Central memory CD8-positive, alpha-beta T cell (primary cell): ENCODE measurements at regions not wholly inside any gene's neighbourhood (a gene's known extent, or its start where the extent isn't known, plus 50 kb on each side); places are given as distances from the start of the nearest gene placed in this dataset.
"Not testable (repeated sequence)": the region's sequence is repeated elsewhere in the genome, so short reads cannot be mapped to it uniquely, and the experiment has no call there.

ENCODE experiments used
- ATAC-seq: fragments of 150-1000 bp; cut with Tn5 transposase; replicated peaks from 2 replicates; pipeline ENCODE4 v1.10.0; 2022; ENCODE audit warnings: mild to moderate bottlenecking, moderate FRiP score, moderate number of reproducible peaks; ENCODE audit not compliant: poor library complexity, severe bottlenecking; ENCODE audit errors: extremely low read depth
- DNase-seq, 2 donors: peaks; one replicate each; pipeline ENCODE4 v3.0.0; 2021; ENCODE audit warnings: low spot score in 2 of 2
- H3K27ac Mint-ChIP-seq: one replicate; pipeline ENCODE4 v1.8.0; 2022; ENCODE audit warnings: low read depth, mild to moderate bottlenecking, moderate library complexity, mixed read lengths
- H3K27me3 Mint-ChIP-seq: one replicate; pipeline ENCODE4 v1.8.0; 2022; ENCODE audit warnings: mixed read lengths
- H3K36me3 Mint-ChIP-seq: one replicate; pipeline ENCODE4 v1.8.0; 2022; ENCODE audit warnings: mild to moderate bottlenecking, moderate library complexity, mixed read lengths; ENCODE audit not compliant: insufficient read depth
- H3K4me1 Mint-ChIP-seq: one replicate; pipeline ENCODE4 v1.8.0; 2022; ENCODE audit warnings: mixed read lengths
- H3K4me3 Mint-ChIP-seq: one replicate; pipeline ENCODE4 v1.8.0; 2022; ENCODE audit warnings: mild to moderate bottlenecking, moderate library complexity, mixed read lengths
- H3K9me3 Mint-ChIP-seq: one replicate; pipeline ENCODE4 v1.8.0; 2022; ENCODE audit warnings: mixed read lengths

DNA sequence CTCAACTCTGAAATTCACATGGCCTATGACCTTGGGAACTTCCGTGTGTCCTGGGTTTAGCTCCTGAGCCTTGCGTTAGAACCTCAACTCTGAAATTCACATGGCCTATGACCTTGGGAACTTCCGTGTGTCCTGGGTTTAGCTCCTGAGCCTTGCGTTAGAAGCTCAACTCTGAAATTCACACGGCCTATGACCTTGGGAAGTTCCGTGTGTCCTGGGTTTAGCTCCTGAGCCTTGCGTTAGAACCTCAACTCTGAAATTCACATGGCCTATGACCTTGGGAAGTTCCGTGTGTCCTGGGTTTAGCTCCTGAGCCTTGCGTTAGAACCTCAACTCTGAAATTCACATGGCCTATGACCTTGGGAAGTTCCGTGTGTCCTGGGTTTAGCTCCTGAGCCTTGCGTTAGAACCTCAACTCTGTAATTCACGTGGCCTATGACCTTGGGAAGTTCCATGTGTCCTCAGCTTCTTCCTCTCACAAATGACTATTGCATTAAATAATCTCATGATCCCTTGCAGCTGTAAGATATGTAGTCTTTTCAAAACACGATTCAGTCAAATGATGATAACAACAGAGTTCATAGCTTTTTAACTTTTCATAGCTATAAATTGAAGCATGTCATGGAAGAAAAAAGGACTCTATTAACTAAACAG, 200.9 kb upstream of the PITRM1 start:
- not testable (repeated sequence) for H3K4me3 Mint-ChIP-seq, H3K36me3 Mint-ChIP-seq, H3K4me1 Mint-ChIP-seq, H3K9me3 Mint-ChIP-seq, ATAC-seq, DNase-seq, H3K27ac Mint-ChIP-seq
- H3K27me3 Mint-ChIP-seq = peaks cover 34% of the 10 kb centered on the region

DNA sequence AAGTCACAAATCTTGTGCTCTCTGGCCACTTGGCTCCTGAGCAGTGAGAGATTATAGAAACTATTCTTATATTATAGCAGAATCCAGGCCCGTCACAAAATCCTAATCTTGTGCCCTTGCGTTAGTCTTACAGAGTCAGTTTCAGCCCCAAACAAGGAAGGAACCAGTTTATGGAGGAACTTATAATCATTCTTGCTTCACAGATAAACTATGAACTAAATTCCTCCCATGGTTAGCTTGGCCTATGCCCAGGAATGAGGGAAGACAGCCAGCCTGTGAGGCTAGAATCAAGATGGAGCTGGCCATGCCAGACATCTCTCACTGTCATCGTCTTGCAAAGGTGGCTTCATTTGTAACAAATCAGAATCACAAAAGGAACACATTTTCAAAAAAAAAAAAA, 199.7 kb upstream of the PITRM1 start:
- peaks cover 37% of the 10 kb centered on the region for H3K27me3 Mint-ChIP-seq
- no peaks in the 10 kb centered on the region for H3K9me3 Mint-ChIP-seq

DNA sequence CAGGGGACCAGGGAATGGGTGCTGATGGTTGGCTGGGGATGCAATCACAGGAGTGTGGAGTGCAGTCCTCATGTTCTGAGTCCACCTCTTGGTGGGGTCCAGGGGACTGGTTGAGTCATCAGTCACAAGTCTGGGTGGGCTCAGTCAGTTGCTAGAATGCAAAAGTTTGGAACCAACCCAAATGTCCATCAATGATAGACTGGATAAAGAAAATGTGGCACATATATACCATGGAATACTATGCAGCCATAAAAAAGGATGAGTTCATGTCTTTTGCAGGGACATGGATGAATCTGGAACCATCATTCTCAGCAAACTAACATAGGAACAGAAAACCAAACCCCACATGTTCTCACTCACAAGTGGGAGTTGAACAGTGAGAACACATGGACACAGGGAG, 199.0 kb upstream of the PITRM1 start:
- peaks cover 39% of the 10 kb centered on the region for H3K27me3 Mint-ChIP-seq
- not testable (repeated sequence) for H3K4me1 Mint-ChIP-seq, H3K36me3 Mint-ChIP-seq, H3K27ac Mint-ChIP-seq, H3K4me3 Mint-ChIP-seq, ATAC-seq, H3K9me3 Mint-ChIP-seq, DNase-seq

More for the DNA sequence above, 199.7 kb upstream of the PITRM1 start:
- no peaks in the 10 kb centered on the region for H3K36me3 Mint-ChIP-seq
- no peaks in the 10 kb centered on the region for H3K4me1 Mint-ChIP-seq
- no peak for DNase-seq
- H3K4me3 Mint-ChIP-seq = no peak overlapping the region
- no peak overlapping the region for H3K27ac Mint-ChIP-seq
- no peak for ATAC-seq

DNA sequence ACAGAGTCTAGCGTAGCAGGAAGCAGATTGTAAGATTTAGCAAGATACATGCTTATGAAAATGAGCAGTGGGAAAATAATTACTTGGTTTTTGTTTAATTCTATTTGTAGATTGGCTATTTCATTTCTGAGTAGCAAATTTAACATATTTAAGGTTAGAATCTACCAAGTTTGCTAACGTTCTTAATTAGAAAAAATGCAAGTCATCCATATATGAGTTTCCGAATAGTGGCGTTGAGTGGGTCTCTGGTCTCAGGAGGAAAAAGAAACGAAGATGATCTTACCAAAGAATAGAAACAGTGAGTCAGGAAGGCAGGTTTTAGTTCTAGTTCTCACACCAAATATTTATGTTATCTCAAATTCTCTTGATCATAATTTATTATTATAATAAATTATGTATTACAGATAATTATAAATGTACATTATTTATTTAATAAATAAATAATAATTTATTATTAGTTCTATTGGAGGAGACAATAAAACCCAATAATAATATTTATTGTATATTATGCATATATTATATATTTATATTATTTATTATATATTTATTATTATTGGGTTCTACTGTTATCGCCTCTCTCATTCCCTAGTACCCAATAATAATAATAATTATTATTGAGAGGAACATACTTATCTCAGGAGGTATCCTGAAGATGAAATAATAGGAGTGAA, 194.3 kb upstream of the PITRM1 start:
- H3K27me3 Mint-ChIP-seq = peaks cover 34% of the 10 kb centered on the region
- no peaks in the 10 kb centered on the region for H3K36me3 Mint-ChIP-seq
- no peaks in the 10 kb centered on the region for H3K4me1 Mint-ChIP-seq
- no peak overlapping the region for H3K27ac Mint-ChIP-seq
- no peak for ATAC-seq
- no peak overlapping the region for H3K4me3 Mint-ChIP-seq
- H3K9me3 Mint-ChIP-seq = peaks cover 6% of the 10 kb centered on the region
- no peak for DNase-seq

DNA sequence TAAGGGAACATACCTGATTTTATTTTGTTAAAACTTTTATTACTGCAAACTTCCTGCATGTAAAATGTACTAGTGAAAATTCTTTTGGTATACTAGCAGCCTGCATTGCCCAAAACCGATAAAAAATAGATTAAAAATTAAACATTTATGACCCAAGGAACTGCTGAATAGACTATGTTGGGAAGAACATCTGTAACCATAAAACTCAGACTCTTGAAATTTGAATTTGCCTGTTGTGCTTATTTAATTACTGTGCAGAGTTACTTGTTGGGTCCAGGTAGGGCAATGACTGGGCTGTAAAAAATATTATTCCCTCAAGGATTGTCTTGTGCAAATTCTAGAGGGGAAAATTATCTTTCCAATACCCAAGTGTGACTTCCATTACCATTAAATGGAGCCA, 193.5 kb upstream of the PITRM1 start:
- Mint-ChIP-seq H3K36me3 (no peaks in the 10 kb centered on the region), H3K9me3 (peaks cover 10% of the 10 kb centered on the region), H3K4me1 (no peaks in the 10 kb centered on the region), H3K4me3 (no peak overlapping the region), H3K27me3 (peaks cover 34% of the 10 kb centered on the region), H3K27ac (no peak overlapping the region)
- ATAC-seq = no peak
- no peak for DNase-seq

DNA sequence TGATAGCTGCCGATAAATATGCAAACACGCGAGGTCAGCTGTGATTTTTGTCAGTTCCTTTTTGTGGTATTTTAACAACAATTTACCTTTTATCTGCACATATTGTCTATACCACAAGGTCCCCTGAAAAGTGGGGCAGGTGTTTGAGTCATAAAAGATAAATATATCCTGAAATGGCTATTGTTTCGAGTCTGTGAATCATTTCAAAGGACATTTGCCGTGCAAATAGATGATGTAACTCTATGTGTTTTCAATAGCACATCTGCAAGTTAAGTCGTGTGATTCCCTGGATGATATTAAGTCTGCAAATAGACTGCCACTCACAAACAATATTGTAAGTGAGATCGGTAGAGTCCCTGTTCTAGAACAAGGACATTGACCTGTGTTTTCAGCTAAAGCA, 193.0 kb upstream of the PITRM1 start:
- ATAC-seq (no peak), DNase-seq (no peak)
- H3K4me1 Mint-ChIP-seq = no peaks in the 10 kb centered on the region
- no peak overlapping the region for H3K27ac Mint-ChIP-seq
- no peak overlapping the region for H3K4me3 Mint-ChIP-seq
- peaks cover 14% of the 10 kb centered on the region for H3K9me3 Mint-ChIP-seq
- no peaks in the 10 kb centered on the region for H3K36me3 Mint-ChIP-seq
- peaks cover 34% of the 10 kb centered on the region for H3K27me3 Mint-ChIP-seq

DNA sequence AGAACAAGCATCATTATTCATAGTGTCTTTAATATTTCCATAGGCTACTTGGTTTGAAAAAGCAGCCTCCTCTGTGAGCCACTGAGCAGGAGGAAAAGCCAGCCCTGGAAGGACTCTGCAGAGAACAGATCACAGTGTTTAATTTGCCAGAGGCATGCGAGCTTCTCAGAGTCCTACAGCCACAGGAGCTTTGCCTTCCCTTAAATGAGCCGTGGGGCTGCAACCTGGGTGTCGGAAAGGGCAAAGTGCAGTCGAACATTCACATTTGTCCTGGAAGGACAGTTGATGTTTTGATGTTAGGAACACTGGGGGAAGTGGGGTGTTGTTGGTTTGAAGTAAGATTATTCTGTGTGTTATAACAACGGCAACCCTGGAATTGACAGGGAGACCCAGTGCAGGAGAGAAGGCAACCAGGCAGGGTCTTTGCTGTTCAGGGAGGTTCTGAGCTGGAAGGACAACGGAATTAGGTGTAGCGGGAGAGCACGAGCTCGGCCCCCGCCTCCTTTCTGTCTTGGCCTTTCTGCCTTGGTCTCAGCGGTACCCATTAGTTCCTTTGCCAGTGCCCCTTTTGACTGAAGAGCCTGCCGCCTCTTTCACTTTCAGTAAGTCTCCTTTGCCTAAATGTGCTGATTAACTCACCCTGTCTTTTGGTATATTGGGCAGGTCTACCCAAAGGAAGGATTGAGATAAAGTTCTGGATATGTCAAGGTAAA, 192.3 kb upstream of the PITRM1 start:
- Mint-ChIP-seq H3K9me3 (peaks cover 14% of the 10 kb centered on the region), H3K36me3 (no peaks in the 10 kb centered on the region), H3K27ac (no peak overlapping the region), H3K4me3 (no peak overlapping the region), H3K27me3 (peaks cover 34% of the 10 kb centered on the region), H3K4me1 (no peaks in the 10 kb centered on the region)
- ATAC-seq (no peak), DNase-seq (no peak)

DNA sequence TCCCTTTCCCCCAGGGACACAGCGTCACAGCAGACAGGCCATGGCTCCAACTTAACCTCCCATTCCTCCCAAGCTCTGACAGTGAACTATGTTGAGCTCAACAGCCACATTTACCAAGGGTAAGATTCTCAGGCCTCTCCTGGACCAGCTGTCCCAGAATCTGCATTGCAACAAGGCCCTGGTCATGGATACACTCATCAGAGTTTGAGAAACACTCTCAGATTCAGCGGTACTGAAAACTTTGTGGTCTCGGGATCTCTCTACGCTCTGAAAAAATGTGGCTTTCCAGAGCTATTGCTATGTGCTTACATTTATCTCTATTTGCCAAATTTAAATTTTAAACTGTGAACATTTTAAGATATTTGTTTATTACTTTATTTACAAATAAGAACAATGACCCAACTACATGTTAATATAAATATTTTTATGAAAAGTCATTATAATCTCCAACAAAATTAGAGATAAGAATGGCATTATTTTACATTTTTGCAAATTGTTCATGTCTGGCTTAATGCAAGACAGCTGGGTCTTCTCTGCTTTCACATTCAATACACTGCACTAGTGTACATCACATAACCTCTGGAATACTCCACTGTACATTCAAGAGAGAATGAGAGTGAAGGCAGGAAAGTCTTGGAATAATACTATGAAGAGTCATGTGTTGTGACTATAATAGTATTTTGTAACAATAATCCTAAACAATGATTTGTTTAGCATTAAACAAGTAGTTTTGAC, 190.9 kb upstream of the PITRM1 start:
- H3K4me1 Mint-ChIP-seq = no peaks in the 10 kb centered on the region
- H3K4me3 Mint-ChIP-seq = no peak overlapping the region
- H3K36me3 Mint-ChIP-seq = no peaks in the 10 kb centered on the region
- DNase-seq = no peak
- no peak for ATAC-seq
- peaks cover 23% of the 10 kb centered on the region for H3K27me3 Mint-ChIP-seq
- H3K27ac Mint-ChIP-seq = no peak overlapping the region
- H3K9me3 Mint-ChIP-seq = peaks cover 17% of the 10 kb centered on the region

DNA sequence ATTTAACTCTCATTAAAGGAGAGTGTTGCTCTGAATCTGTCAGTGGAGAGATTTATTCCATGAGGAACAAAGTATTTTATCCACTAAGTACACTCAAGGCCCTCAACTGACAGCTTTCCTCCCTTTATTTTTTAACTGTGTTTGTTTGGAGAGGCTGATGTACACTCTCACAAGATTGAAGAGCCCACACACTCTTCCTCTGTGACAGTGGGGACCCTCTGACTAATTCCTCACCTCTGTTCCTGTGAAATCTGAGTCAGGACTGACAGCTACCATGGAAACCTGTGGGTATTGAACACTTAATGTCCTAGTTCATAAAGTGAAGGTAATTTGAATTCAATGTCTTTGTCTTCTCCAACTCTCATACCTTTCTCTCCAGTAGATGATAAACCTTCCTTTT, 189.8 kb upstream of the PITRM1 start:
- Mint-ChIP-seq H3K27me3 (peaks cover 15% of the 10 kb centered on the region), H3K27ac (no peak overlapping the region), H3K36me3 (no peaks in the 10 kb centered on the region), H3K9me3 (peaks cover 21% of the 10 kb centered on the region), H3K4me1 (no peaks in the 10 kb centered on the region), H3K4me3 (no peak overlapping the region)
- DNase-seq = no peak
- ATAC-seq = no peak

DNA sequence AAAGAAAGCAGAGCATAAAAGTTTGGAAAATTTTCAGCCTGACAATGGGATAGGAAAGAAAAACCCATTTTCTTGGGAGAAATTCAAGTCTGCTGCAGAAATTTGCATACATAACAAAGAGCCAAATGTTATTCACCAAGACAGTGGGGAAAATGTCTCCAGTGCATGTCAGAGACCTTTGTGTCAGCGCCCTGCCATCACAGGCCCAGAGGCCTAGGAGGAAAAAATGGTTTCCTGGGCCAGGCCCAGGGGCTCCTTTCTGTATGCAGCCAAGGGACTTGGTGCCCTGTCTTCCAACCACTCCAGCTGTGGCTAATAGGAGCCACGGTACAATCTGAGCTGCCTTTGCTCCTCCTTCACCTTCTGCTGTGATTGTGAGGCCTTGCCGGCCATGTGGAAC, 189.1 kb upstream of the PITRM1 start:
- H3K4me3 Mint-ChIP-seq = no peak overlapping the region
- H3K27ac Mint-ChIP-seq = no peak overlapping the region
- no peaks in the 10 kb centered on the region for H3K36me3 Mint-ChIP-seq
- no peaks in the 10 kb centered on the region for H3K4me1 Mint-ChIP-seq
- H3K9me3 Mint-ChIP-seq = peaks cover 21% of the 10 kb centered on the region
- DNase-seq (no peak), ATAC-seq (no peak)
- H3K27me3 Mint-ChIP-seq = peaks cover 12% of the 10 kb centered on the region

DNA sequence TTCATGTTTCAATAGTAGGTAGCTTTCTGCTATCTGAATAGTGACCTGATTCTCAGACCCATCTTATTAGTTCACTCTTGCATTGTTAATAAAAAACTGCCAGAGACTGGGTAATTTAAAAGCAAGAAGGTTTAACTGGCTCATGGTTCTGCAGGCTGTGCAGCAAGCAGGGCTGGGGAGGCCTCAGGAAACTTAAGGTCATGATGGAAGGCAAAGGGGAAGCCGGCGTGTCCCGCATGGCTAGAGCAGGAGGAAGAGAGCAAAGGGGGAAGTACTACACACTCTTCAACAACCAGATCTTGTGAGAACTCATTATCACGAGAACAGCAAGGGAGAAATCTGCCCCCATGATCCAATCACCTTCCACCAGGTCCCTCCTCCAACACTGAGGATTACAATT, 185.2 kb upstream of the PITRM1 start:
- H3K9me3 Mint-ChIP-seq = peaks cover 20% of the 10 kb centered on the region
- H3K27me3 Mint-ChIP-seq = peaks cover 16% of the 10 kb centered on the region
- no peak for ATAC-seq
- DNase-seq = no peak
- H3K27ac Mint-ChIP-seq = no peak overlapping the region
- no peaks in the 10 kb centered on the region for H3K4me1 Mint-ChIP-seq
- H3K4me3 Mint-ChIP-seq = no peak overlapping the region
- no peaks in the 10 kb centered on the region for H3K36me3 Mint-ChIP-seq

DNA sequence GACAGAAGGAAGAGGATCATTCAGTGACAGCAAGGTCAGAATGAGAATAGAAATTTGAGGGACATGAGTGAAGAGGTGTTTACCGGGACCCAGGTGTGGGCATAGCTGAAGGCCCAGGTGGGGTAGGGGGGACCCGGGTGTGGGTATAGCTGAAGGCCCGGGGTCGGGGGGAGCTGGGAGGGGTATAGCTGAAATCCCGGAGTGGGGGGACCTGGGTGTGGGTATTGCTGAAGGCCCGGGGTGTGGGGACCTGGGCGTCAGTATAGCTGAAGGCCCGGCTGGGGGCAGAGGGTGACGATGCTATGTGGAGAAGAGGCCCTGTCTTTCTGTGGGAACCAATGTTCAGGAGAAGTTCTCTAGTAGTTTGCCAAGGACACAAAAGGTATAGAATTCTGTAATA, 183.0 kb upstream of the PITRM1 start:
- Mint-ChIP-seq H3K4me1 (peaks cover 6% of the 10 kb centered on the region), H3K9me3 (peaks cover 8% of the 10 kb centered on the region), H3K27me3 (peaks cover 27% of the 10 kb centered on the region), H3K27ac (no peak overlapping the region), H3K36me3 (no peaks in the 10 kb centered on the region), H3K4me3 (no peak overlapping the region)
- no peak for ATAC-seq
- no peak for DNase-seq
